Mesothelial cell of epicardium (in vitro differentiated cells): ENCODE measurements at regions not wholly inside any gene's neighbourhood (a gene's known extent, or its start where the extent isn't known, plus 50 kb on each side); places are given as distances from the start of the nearest gene placed in this dataset.

ENCODE experiments used
- DNase-seq, 2 experiments: peaks; one replicate each; pipeline ENCODE4 v3.0.0; 2021; ENCODE audit warnings: low spot score in 2 of 2; ENCODE audit not compliant: unreplicated experiment in 2 of 2
- H3K27ac Mint-ChIP-seq: 2 replicates; pipeline ENCODE4 v1.8.0; 2021; ENCODE audit warnings: mixed read lengths
- H3K27me3 Mint-ChIP-seq: 2 replicates; pipeline ENCODE4 v1.8.0; 2021; ENCODE audit warnings: low read depth, mixed read lengths
- H3K36me3 Mint-ChIP-seq: 2 replicates; pipeline ENCODE4 v1.8.0; 2021; ENCODE audit warnings: mixed read lengths
- H3K4me1 Mint-ChIP-seq: 2 replicates; pipeline ENCODE4 v1.8.0; 2021; ENCODE audit warnings: mixed read lengths
- H3K4me3 Mint-ChIP-seq: 2 replicates; pipeline ENCODE4 v1.8.0; 2021; ENCODE audit warnings: mild to moderate bottlenecking, moderate library complexity, mixed read lengths
- H3K9me3 Mint-ChIP-seq: 2 replicates; pipeline ENCODE4 v1.8.0; 2021; ENCODE audit warnings: mixed read lengths
- TF ChIP-seq, protein P1 (sequence below): fragments of 200-600 bp; sonication (generic); IDR thresholded peaks from one replicate; pipeline ENCODE4 v1.5.0; 2021; ENCODE audit warnings: antibody characterized with exemption; ENCODE audit not compliant: unreplicated experiment

DNA sequence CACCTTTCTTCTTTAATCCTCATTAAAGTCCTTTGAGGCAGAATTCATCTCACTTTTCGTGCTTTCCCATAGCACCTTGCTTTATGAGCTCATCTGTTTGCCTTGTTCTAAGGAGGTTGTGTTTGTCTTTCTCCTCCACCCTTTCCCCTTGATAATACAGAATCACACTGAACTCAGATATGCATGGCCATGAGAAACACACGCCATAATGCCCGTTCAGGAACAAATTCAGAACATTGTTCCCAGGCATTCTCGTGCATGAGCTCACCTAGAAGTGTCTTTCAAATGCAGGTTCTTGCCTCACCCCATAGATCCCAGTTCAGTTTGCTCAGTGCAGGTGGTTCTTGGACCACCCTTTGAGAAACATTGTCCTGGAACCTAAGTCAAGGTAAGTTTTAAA is 71.1 kb downstream of the TMEM114 start:
- Mint-ChIP-seq H3K27me3 (peaks cover 37% of the 10 kb centered on the region), H3K4me1 (no peaks in the 10 kb centered on the region), H3K9me3 (no peaks in the 10 kb centered on the region), H3K27ac (no peak overlapping the region), H3K36me3 (no peaks in the 10 kb centered on the region), H3K4me3 (no peak overlapping the region)
- TF ChIP-seq, protein P1, sequence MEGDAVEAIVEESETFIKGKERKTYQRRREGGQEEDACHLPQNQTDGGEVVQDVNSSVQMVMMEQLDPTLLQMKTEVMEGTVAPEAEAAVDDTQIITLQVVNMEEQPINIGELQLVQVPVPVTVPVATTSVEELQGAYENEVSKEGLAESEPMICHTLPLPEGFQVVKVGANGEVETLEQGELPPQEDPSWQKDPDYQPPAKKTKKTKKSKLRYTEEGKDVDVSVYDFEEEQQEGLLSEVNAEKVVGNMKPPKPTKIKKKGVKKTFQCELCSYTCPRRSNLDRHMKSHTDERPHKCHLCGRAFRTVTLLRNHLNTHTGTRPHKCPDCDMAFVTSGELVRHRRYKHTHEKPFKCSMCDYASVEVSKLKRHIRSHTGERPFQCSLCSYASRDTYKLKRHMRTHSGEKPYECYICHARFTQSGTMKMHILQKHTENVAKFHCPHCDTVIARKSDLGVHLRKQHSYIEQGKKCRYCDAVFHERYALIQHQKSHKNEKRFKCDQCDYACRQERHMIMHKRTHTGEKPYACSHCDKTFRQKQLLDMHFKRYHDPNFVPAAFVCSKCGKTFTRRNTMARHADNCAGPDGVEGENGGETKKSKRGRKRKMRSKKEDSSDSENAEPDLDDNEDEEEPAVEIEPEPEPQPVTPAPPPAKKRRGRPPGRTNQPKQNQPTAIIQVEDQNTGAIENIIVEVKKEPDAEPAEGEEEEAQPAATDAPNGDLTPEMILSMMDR, result no peak
- DNase-seq, result no peak

DNA sequence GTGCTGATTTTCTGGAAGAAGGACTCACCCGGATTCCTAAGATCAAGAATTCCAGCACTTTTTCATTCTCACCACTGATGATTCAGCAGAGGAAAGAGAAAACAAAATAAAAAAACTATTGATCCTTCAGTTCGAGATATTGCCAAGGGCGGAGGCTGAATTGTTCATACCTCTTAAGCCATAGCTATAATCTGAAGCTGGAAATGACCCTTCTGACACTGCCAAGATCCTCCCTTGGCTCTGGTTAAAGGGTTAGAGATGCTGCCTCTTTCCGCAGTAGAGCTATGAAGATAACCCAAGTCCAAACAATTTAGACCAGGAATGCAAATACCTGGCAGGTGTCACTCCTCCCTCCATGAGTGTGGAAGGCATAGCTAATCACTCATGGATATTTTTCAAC is 73.0 kb downstream of the TMEM114 start:
- TF ChIP-seq, protein P1, result no peak
- Mint-ChIP-seq H3K36me3 (no peaks in the 10 kb centered on the region), H3K4me1 (no peaks in the 10 kb centered on the region), H3K27ac (no peak overlapping the region), H3K27me3 (peaks cover 37% of the 10 kb centered on the region), H3K9me3 (no peaks in the 10 kb centered on the region), H3K4me3 (no peak overlapping the region)
- no peak for DNase-seq

DNA sequence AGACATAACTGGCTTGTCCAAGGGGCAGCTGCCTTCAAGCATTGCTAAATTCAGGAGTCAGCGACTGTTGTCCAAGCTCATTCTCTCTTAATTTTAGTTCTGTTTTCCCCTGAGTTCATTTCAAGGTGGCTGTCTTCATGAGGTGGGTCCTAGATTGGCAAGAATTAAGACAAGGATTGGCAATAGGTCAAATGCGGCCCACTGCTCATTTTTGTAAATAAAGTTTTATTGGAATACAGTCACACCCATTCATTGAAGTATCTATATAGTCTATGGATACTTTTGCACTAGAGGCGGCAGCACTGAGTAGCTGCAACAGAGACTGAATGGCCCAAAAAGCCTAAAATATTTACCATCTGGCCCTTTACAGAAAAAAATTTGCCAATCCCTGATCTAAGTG is 73.8 kb downstream of the TMEM114 start:
- H3K9me3 Mint-ChIP-seq, result no peaks in the 10 kb centered on the region
- no peaks in the 10 kb centered on the region for H3K36me3 Mint-ChIP-seq
- TF ChIP-seq, protein P1, result no peak
- no peak for DNase-seq
- H3K4me1 Mint-ChIP-seq, result no peaks in the 10 kb centered on the region
- peaks cover 31% of the 10 kb centered on the region for H3K27me3 Mint-ChIP-seq
- no peak overlapping the region for H3K4me3 Mint-ChIP-seq
- H3K27ac Mint-ChIP-seq, result no peak overlapping the region

GRCh38 chr16:8512941-8513624 is 77.2 kb downstream of the TMEM114 start:
- no peak for DNase-seq
- peaks cover 41% of the 10 kb centered on the region for H3K27me3 Mint-ChIP-seq
- TF ChIP-seq, protein P1, result no peak
- H3K9me3 Mint-ChIP-seq, result no peaks in the 10 kb centered on the region
- no peaks in the 10 kb centered on the region for H3K4me1 Mint-ChIP-seq
- no peak overlapping the region for H3K4me3 Mint-ChIP-seq
- no peaks in the 10 kb centered on the region for H3K36me3 Mint-ChIP-seq
- no peak overlapping the region for H3K27ac Mint-ChIP-seq

DNA sequence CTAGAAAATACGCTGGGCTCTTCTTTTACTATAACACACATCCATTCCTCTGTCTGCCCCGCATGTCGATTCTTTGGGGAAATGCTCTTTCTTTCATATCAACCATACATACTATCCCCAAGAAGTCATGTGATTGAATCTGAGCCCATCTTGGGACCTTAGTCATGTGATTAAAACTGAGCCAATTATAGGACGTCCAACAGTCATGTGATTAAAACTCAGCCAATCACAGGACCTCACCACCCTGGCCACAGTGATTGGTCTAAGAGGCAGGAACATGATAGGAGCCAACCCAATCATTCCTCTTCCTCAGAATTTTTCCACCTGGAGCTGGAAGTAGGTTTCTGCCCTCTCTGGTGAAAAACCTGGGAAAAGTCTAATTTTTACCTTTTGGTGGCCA is 78.8 kb downstream of the TMEM114 start:
- TF ChIP-seq, protein P1, result no peak
- Mint-ChIP-seq H3K9me3 (no peaks in the 10 kb centered on the region), H3K27me3 (peaks cover 51% of the 10 kb centered on the region), H3K36me3 (no peaks in the 10 kb centered on the region), H3K4me1 (no peaks in the 10 kb centered on the region), H3K4me3 (no peak overlapping the region), H3K27ac (no peak overlapping the region)
- DNase-seq, result no peak

- Mint-ChIP-seq H3K27me3 (peaks cover 57% of the 10 kb centered on the region), H3K36me3 (no peaks in the 10 kb centered on the region)
Measured at GRCh38 chr16:8510160-8510559, 80.2 kb downstream of the TMEM114 start.

More at GRCh38 chr16:8510160-8510559, 80.2 kb downstream of the TMEM114 start:
- no peak for DNase-seq
- TF ChIP-seq, protein P1, result no peak
- Mint-ChIP-seq H3K4me3 (no peak overlapping the region), H3K27ac (no peak overlapping the region), H3K9me3 (no peaks in the 10 kb centered on the region), H3K4me1 (no peaks in the 10 kb centered on the region)
